ENCODE measurements at regions not wholly inside any gene's neighbourhood (a gene's known extent, or its start where the extent isn't known, plus 50 kb on each side); places are given as distances from the start of the nearest gene placed in this dataset.
"Not testable (repeated sequence)": the region's sequence is repeated elsewhere in the genome, so short reads cannot be mapped to it uniquely, and the experiment has no call there.

GRCh38 chr18:60064271-60064670 lies 164.5 kb downstream of the PMAIP1 start:
- DNase-seq (ENCODE audit: low spot score) (no peak), FAIRE-seq (no peak), ATAC-seq (no peak)
- ChIA-PET POLR2A (no interaction called here), CTCF (ENCODE audit: low intra/inter-chr PET ratio, low total read pairs) (no interaction called here)
- H2AFZ ChIP-seq (ENCODE audit: low read length): no peak overlapping the region
- no peak for TF ChIP-seq TERF1 (CRISPR knock-in tag; IDR thresholded peaks at IDR 0.05)
- TF ChIP-seq FUBP1 (CRISPR knock-in tag; IDR thresholded peaks at IDR 0.05; ENCODE audit: borderline replicate concordance): no peak
- TF ChIP-seq FOXC1 (CRISPR knock-in tag; IDR thresholded peaks at IDR 0.05; ENCODE audit: borderline replicate concordance): no peak
- TF ChIP-seq RORA (CRISPR knock-in tag; IDR thresholded peaks at IDR 0.05): no peak
- no peak for TF ChIP-seq CHD2 (IDR thresholded peaks at IDR 0.05; ENCODE audit: low read depth, low read length)
- TF ChIP-seq NFE2L1 (CRISPR knock-in tag; IDR thresholded peaks at IDR 0.05; ENCODE audit: borderline replicate concordance): no peak
- no peak for TF ChIP-seq KLF11 (CRISPR knock-in tag; IDR thresholded peaks at IDR 0.05)
- no peak for TF ChIP-seq PATZ1 (CRISPR knock-in tag; IDR thresholded peaks at IDR 0.05)
- no peak for TF ChIP-seq ZNF260 (CRISPR knock-in tag; IDR thresholded peaks at IDR 0.05; ENCODE audit: borderline replicate concordance, low read depth)
- TF ChIP-seq ZNF264 (CRISPR knock-in tag; IDR thresholded peaks at IDR 0.05): no peak
- intact Hi-C loops (cut with micrococcal nuclease; ENCODE audit: unreplicated experiment): no loop called here
- no TSS peak for BruUV-seq (replicated peaks)
- no peaks in the 10 kb centered on the region for H3K9me3 ChIP-seq (ENCODE audit: low read length)
- no peaks in the 10 kb centered on the region for H3K79me2 ChIP-seq (ENCODE audit: insufficient read depth, low read length)
- H3K27ac ChIP-seq (ENCODE audit: extremely low read length, insufficient read depth, low read length): no peak overlapping the region
- no peak overlapping the region for H3K9ac ChIP-seq (ENCODE audit: insufficient read depth, low read depth, low read length)
- no peaks in the 10 kb centered on the region for H3K36me3 ChIP-seq (replicated peaks in 1 of 2; ENCODE audit: control insufficient read depth in 1 of 2, insufficient read depth in 2 of 2, low read length in 2 of 2)
- H3K27me3 ChIP-seq (ENCODE audit: control insufficient read depth in 1 of 2, insufficient read depth in 2 of 2, low read length in 2 of 2): no peaks in the 10 kb centered on the region
- H3K4me2 ChIP-seq (ENCODE audit: low read depth, low read length): no peak overlapping the region
- H3K4me3 ChIP-seq (replicated peaks in 1 of 3; ENCODE audit: insufficient read depth in 1 of 3, low read depth in 2 of 3, low read length in 3 of 3): no peak overlapping the region
- no peaks in the 10 kb centered on the region for H3K4me1 ChIP-seq (ENCODE audit: insufficient read depth, low read length)
- WGBS (ENCODE audit: low lambda C conversion rate): 0% methylated on average over 1 of the region's 1 CpG
- in situ Hi-C loops (cut with HindIII; ENCODE audit: extremely low pct_ligation_motif_present, low pct_unique_long_range_greater_than_20kb): no loop called here
- no peaks in the 10 kb centered on the region for H4K20me1 ChIP-seq (ENCODE audit: insufficient read depth, low read length)

GRCh38 chr18:60062831-60063230 lies 163.0 kb downstream of the PMAIP1 start:
- H3K4me3 ChIP-seq (replicated peaks in 1 of 3; ENCODE audit: insufficient read depth in 1 of 3, low read depth in 2 of 3, low read length in 3 of 3); H2AFZ ChIP-seq (ENCODE audit: low read length); H3K27me3 ChIP-seq (ENCODE audit: control insufficient read depth in 1 of 2, insufficient read depth in 2 of 2, low read length in 2 of 2); H3K79me2 ChIP-seq (ENCODE audit: insufficient read depth, low read length); H3K9me3 ChIP-seq (ENCODE audit: low read length); H3K4me2 ChIP-seq (ENCODE audit: low read depth, low read length); FAIRE-seq; H3K27ac ChIP-seq (ENCODE audit: extremely low read length, insufficient read depth, low read length); ATAC-seq; H3K4me1 ChIP-seq (ENCODE audit: insufficient read depth, low read length); intact Hi-C loops (cut with micrococcal nuclease; ENCODE audit: unreplicated experiment); in situ Hi-C loops (cut with HindIII; ENCODE audit: extremely low pct_ligation_motif_present, low pct_unique_long_range_greater_than_20kb); H3K9ac ChIP-seq (ENCODE audit: insufficient read depth, low read depth, low read length); BruUV-seq (replicated peaks); DNase-seq (ENCODE audit: low spot score); H4K20me1 ChIP-seq (ENCODE audit: insufficient read depth, low read length); POLR2A ChIA-PET; CTCF ChIA-PET (ENCODE audit: low intra/inter-chr PET ratio, low total read pairs); H3K36me3 ChIP-seq (replicated peaks in 1 of 2; ENCODE audit: control insufficient read depth in 1 of 2, insufficient read depth in 2 of 2, low read length in 2 of 2): not testable (repeated sequence)
- WGBS (ENCODE audit: low lambda C conversion rate): 2% methylated on average over 3 of the region's 3 CpGs
